Testis (tissue), 2 donors: ENCODE measurements at regions not wholly inside any gene's neighbourhood (a gene's known extent, or its start where the extent isn't known, plus 50 kb on each side); places are given as distances from the start of the nearest gene placed in this dataset.

Source experiments
- POLR2A ChIP-seq: fragments of 450-650 bp; IDR thresholded peaks from one replicate; pipeline ENCODE4 v1.6.1; 2017; ENCODE audit warnings: antibody characterized with exemption, mild to moderate bottlenecking, moderate library complexity
- TF ChIP-seq, protein P1 (sequence below), 3 experiments: fragments of 450-650 bp in 2 of 3; fragments of 200-600 bp in 1 of 3; sonication (generic) in 1 of 3; IDR thresholded peaks; one replicate each; pipeline ENCODE4 v1.5.1; 2016 to 2019; ENCODE audit warnings: antibody characterized with exemption in 3 of 3, mild to moderate bottlenecking in 2 of 3, moderate library complexity in 1 of 3

DNA sequence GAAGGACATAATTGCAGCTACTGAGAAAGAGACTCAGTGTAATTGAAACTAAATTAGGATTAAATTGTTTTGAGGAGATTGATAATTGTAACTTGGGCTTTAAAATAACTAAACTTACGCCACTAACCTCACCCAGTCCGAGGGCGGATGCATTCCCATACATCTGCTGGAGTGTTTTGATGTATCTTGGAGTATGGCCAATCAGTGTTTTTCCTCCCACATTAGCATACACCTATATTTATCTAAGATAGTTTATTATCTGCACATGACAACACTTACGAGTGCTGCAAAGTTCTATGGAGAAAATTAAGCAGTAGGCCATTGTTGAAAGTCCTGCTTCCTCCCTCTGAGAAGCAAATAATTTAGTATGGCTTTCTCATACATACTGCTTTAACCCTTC is 184.7 kb upstream of the PLEKHG7 start:
- TF ChIP-seq POLR2A = no peak
- TF ChIP-seq, protein P1, sequence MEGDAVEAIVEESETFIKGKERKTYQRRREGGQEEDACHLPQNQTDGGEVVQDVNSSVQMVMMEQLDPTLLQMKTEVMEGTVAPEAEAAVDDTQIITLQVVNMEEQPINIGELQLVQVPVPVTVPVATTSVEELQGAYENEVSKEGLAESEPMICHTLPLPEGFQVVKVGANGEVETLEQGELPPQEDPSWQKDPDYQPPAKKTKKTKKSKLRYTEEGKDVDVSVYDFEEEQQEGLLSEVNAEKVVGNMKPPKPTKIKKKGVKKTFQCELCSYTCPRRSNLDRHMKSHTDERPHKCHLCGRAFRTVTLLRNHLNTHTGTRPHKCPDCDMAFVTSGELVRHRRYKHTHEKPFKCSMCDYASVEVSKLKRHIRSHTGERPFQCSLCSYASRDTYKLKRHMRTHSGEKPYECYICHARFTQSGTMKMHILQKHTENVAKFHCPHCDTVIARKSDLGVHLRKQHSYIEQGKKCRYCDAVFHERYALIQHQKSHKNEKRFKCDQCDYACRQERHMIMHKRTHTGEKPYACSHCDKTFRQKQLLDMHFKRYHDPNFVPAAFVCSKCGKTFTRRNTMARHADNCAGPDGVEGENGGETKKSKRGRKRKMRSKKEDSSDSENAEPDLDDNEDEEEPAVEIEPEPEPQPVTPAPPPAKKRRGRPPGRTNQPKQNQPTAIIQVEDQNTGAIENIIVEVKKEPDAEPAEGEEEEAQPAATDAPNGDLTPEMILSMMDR (IDR thresholded peaks at IDR 0.05) = no peak
